Osteoblast (primary cell): ENCODE measurements at regions not wholly inside any gene's neighbourhood (a gene's known extent, or its start where the extent isn't known, plus 50 kb on each side); places are given as distances from the start of the nearest gene placed in this dataset.
A peak's percentile ranks its signal among the peaks of the same experiment; 100 is the strongest.

Experiments used
- DNase-seq: peaks from one replicate; pipeline ENCODE4 v3.0.0; 2011; ENCODE audit warnings: low spot score, mixed read lengths; ENCODE audit not compliant: insufficient read length; ENCODE audit errors: missing footprints
- H2AFZ ChIP-seq: 2 replicates; pipeline ENCODE4 v1.6.0; 2011; ENCODE audit warnings: mild to moderate bottlenecking, low read length
- H3K27ac ChIP-seq: 2 replicates; pipeline ENCODE4 v1.5.1; 2011; ENCODE audit warnings: mild to moderate bottlenecking, low read depth, low read length, moderate library complexity
- H3K27me3 ChIP-seq: 2 replicates; pipeline ENCODE4 v1.6.0; 2012; ENCODE audit warnings: mild to moderate bottlenecking, control low read depth, inconsistent platforms, low read length, moderate library complexity; ENCODE audit not compliant: insufficient read depth
- H3K36me3 ChIP-seq: 2 replicates; pipeline ENCODE4 v1.5.1; 2011; ENCODE audit warnings: mild to moderate bottlenecking, low read length, control low read depth, moderate library complexity; ENCODE audit not compliant: insufficient read depth
- H3K4me1 ChIP-seq: 2 replicates; pipeline ENCODE4 v1.5.1; 2011; ENCODE audit warnings: mild to moderate bottlenecking, low read length, control low read depth, moderate library complexity; ENCODE audit not compliant: insufficient read depth
- H3K4me2 ChIP-seq: 2 replicates; pipeline ENCODE4 v1.6.0; 2011; ENCODE audit warnings: mild to moderate bottlenecking, low read length; ENCODE audit not compliant: insufficient read depth
- H3K4me3 ChIP-seq: fragments of 200-600 bp; sonication (generic); 3 replicates; pipeline ENCODE4 v1.5.1; 2012; ENCODE audit warnings: mild to moderate bottlenecking, low read length, inconsistent platforms; ENCODE audit not compliant: insufficient read depth
- H3K79me2 ChIP-seq: 2 replicates; pipeline ENCODE4 v1.6.0; 2012; ENCODE audit warnings: mild to moderate bottlenecking, low read length, control low read depth, inconsistent platforms; ENCODE audit not compliant: insufficient read depth
- H3K9me3 ChIP-seq: 2 replicates; pipeline ENCODE4 v1.5.1; 2011; ENCODE audit warnings: low read depth, low read length, control low read depth
- H4K20me1 ChIP-seq: 2 replicates; pipeline ENCODE4 v1.6.0; 2012; ENCODE audit warnings: mild to moderate bottlenecking, low read length, control low read depth; ENCODE audit not compliant: insufficient read depth
- TF ChIP-seq, protein P1 (sequence below): IDR thresholded peaks from 2 replicates; pipeline ENCODE4 v1.5.1; 2011; ENCODE audit warnings: mild to moderate bottlenecking, low read depth, low read length, moderate library complexity; ENCODE audit errors: extremely low read depth

DNA sequence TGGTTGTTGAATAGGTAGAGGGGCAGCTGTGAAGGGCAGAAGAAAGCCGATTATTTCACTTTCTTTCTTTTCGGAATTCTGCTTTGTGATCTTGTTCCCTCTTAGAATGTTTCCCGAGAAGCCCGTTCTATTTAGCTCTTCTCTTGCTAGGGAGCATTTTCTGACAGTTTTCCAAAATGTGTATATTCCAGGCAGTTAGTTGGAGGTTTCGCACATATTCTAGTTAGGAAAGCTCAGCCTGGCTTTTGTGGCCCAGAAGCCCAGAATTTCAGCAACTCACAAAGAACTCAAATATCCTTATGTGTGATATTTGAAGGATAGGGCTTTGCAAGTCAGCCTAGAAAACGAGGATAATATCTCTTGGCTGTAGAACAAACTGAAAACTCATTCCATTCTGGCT lies 461.0 kb upstream of the C9orf72 start:
- no peak for DNase-seq
- no peak overlapping the region for H3K27ac ChIP-seq
- H3K27me3 ChIP-seq, result no peaks in the 10 kb centered on the region
- H3K9me3 ChIP-seq, result peaks cover 4% of the 10 kb centered on the region
- H3K4me2 ChIP-seq, result no peak overlapping the region
- H3K4me3 ChIP-seq, result no peak overlapping the region
- no peaks in the 10 kb centered on the region for H4K20me1 ChIP-seq
- no peaks in the 10 kb centered on the region for H3K4me1 ChIP-seq
- TF ChIP-seq, protein P1, sequence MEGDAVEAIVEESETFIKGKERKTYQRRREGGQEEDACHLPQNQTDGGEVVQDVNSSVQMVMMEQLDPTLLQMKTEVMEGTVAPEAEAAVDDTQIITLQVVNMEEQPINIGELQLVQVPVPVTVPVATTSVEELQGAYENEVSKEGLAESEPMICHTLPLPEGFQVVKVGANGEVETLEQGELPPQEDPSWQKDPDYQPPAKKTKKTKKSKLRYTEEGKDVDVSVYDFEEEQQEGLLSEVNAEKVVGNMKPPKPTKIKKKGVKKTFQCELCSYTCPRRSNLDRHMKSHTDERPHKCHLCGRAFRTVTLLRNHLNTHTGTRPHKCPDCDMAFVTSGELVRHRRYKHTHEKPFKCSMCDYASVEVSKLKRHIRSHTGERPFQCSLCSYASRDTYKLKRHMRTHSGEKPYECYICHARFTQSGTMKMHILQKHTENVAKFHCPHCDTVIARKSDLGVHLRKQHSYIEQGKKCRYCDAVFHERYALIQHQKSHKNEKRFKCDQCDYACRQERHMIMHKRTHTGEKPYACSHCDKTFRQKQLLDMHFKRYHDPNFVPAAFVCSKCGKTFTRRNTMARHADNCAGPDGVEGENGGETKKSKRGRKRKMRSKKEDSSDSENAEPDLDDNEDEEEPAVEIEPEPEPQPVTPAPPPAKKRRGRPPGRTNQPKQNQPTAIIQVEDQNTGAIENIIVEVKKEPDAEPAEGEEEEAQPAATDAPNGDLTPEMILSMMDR, result no peak
- H3K36me3 ChIP-seq, result no peaks in the 10 kb centered on the region
- H2AFZ ChIP-seq, result no peak overlapping the region
- no peaks in the 10 kb centered on the region for H3K79me2 ChIP-seq

DNA sequence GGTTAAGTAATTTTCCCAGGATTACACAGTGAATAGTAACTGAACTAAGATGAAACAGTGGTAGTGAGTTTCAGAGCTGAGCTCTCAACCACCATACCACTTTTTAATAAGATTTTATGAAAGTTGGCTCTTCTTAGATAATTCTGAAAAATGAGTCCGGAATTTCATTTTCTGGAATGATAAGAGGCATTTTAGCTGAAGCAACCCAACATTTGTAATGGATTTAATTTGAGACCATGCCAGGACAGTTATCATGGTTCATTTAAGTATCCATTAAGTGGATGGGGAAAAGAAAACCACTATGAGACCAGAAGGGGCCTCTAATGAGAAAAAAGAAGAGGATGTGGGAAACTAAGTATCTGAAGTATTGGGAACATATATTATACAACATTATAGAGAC lies 464.7 kb upstream of the C9orf72 start:
- H4K20me1 ChIP-seq, result no peaks in the 10 kb centered on the region
- no peak overlapping the region for H3K4me2 ChIP-seq

DNA sequence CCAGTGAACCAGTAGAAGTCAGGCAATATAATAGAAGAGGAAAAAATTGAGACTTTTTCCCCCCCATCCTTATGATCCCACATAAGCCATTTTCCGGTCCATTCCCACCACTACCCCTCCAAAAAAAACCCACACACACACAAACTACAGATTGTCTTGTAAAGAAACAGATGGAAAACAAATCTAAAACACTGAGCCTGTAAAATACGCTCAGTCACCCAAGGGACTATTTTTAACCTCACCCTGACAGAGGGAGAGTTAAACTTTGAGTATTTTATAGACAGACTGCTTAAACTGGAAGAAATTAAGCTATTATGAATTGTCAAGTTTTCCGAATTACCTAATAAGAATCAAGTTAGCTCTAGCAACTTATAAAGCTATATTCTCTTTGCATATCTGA lies 471.8 kb upstream of the C9orf72 start:
- TF ChIP-seq, protein P1, result no peak
- no peak overlapping the region for H3K4me3 ChIP-seq
- H3K79me2 ChIP-seq, result no peaks in the 10 kb centered on the region
- H3K4me1 ChIP-seq, result no peaks in the 10 kb centered on the region
- H3K4me2 ChIP-seq, result no peak overlapping the region
- H2AFZ ChIP-seq, result no peak overlapping the region
- H3K27ac ChIP-seq, result no peak overlapping the region
- no peaks in the 10 kb centered on the region for H3K27me3 ChIP-seq
- H3K9me3 ChIP-seq, result no peaks in the 10 kb centered on the region
- no peaks in the 10 kb centered on the region for H3K36me3 ChIP-seq
- DNase-seq, result no peak
- H4K20me1 ChIP-seq, result no peaks in the 10 kb centered on the region

More for the DNA sequence above, 464.7 kb upstream of the C9orf72 start:
- H3K4me1 ChIP-seq, result no peaks in the 10 kb centered on the region
- H3K9me3 ChIP-seq, result peaks cover 4% of the 10 kb centered on the region
- no peaks in the 10 kb centered on the region for H3K27me3 ChIP-seq
- DNase-seq, result peak; percentile 18
- H3K79me2 ChIP-seq, result no peaks in the 10 kb centered on the region
- no peak overlapping the region for H3K27ac ChIP-seq
- TF ChIP-seq, protein P1, result no peak
- H3K36me3 ChIP-seq, result no peaks in the 10 kb centered on the region
- H2AFZ ChIP-seq, result no peak overlapping the region
- H3K4me3 ChIP-seq, result no peak overlapping the region

DNA sequence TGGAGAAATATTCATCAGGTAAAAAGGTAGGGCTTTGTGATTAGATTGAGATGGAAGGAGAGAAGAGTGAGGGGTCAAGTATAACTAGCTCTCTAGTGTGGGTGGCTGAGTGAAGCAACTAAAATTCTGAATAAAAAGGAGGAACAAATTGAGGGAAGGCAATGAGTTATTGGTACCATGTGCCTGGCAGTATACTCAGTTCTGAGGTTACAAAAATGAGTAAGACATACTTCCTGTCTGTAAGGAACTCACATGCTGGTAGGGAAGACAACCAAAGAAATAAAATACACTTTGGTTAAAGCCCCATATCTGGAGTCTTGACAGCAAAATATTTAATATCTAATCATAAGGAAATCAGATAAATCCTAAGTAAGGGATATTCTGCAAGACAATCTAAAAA lies 476.8 kb upstream of the C9orf72 start:
- H3K27ac ChIP-seq, result no peak overlapping the region
- DNase-seq, result no peak

More for the DNA sequence above, 476.8 kb upstream of the C9orf72 start:
- no peaks in the 10 kb centered on the region for H3K36me3 ChIP-seq
- TF ChIP-seq, protein P1, result no peak
- H3K4me2 ChIP-seq, result no peak overlapping the region
- H3K4me3 ChIP-seq, result no peak overlapping the region
- H4K20me1 ChIP-seq, result no peaks in the 10 kb centered on the region
- H3K4me1 ChIP-seq, result no peaks in the 10 kb centered on the region
- H3K27me3 ChIP-seq, result no peaks in the 10 kb centered on the region
- H3K79me2 ChIP-seq, result no peaks in the 10 kb centered on the region
- no peak overlapping the region for H2AFZ ChIP-seq
- H3K9me3 ChIP-seq, result no peaks in the 10 kb centered on the region
